HG03432 (cell line): ENCODE measurements at regions not wholly inside any gene's neighbourhood (a gene's known extent, or its start where the extent isn't known, plus 50 kb on each side); places are given as distances from the start of the nearest gene placed in this dataset.

ENCODE experiments used
- ATAC-seq: cut with Tn5 transposase; IDR thresholded peaks from one replicate; pipeline ENCODE4 v1.9.1; 2021; ENCODE audit warnings: mild to moderate bottlenecking, moderate library complexity; ENCODE audit not compliant: unreplicated experiment

- no peak for ATAC-seq
Observed at GRCh38 chr16:5480431-5481195, 383.0 kb upstream of the EEF2KMT start.

DNA sequence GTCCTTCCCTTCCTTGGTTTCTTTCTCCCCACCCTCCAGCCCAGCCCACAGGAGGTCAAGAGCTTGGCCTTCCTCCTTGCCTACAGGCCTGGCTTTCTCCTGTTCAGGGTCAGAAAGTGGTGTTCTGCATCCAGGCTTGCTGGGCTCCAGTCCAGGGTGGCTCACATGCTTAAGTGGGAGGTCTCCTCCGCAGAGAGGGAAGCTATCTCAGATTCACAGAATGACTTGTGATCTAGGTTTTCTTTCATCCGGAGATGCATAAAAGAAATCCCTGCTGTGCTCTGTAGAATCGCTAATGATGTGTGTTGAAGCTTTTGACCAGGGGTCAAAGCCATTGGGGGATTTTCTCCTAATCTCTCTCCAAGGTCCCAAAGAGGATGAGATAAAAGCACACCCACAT is 382.3 kb upstream of the EEF2KMT start:
- no peak for ATAC-seq

DNA sequence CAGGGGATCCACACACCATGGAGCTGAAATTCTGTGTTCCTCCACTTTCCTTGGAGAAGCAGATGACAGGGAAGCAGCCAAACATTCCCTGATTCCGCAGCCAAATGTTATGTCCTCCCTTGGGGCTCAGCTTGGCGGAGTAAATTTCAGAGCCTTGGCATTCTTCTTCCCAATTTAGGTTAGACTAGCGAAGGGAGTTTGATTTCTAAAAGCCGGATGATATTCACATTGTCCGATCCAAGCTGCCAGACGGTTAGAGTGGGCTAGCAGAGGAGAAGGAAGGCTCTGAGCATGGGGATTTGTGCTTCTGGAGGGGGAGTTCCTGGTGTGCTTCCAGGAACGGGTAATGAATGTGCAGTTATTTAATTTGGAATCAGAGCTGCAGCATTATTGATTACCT is 380.4 kb upstream of the EEF2KMT start:
- ATAC-seq = no peak

GRCh38 chr16:5477251-5477650 is 379.7 kb upstream of the EEF2KMT start:
- ATAC-seq = no peak

- no peak for ATAC-seq
Observed at GRCh38 chr16:5472552-5472951, 375.0 kb upstream of the EEF2KMT start.

DNA sequence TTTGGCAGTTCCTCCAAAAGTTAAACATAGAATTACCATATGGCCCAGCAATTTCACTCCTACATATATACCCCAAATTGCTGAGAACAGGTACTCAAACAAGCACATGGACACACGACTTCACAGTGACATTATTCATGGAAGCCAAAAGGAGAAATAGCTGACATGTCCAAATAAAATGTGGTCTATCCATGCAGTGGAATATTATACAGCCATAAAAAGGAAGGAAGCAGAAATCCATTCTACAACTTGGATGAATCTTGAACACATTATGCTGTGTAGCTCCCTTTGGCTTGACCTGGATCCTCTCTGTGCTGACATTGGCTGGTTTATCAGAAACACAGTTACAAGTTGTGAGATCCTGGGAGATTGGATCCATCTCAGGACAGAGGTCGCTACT is 370.9 kb upstream of the EEF2KMT start:
- ATAC-seq = no peak

GRCh38 chr16:5467552-5467951 is 370.0 kb upstream of the EEF2KMT start:
- ATAC-seq = no peak

DNA sequence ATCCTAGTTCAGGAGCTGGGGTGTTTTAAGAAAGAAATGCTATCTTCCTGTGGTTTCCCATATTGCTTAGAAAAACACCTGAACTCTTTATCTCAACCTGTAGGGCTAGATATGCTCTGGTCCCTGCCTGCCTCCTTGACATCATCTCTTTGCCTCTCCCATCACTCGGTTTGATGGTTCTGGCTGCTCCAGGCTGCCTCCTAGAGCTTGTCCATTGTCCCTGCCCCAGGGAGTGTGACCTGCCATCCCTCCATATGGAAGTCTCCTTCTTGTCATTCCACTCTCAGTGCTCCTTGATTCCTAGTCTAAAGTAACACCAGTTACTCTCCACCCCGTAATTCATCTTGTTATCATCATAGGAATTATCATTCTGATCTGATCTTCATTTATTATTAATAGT is 369.0 kb upstream of the EEF2KMT start:
- ATAC-seq = no peak

DNA sequence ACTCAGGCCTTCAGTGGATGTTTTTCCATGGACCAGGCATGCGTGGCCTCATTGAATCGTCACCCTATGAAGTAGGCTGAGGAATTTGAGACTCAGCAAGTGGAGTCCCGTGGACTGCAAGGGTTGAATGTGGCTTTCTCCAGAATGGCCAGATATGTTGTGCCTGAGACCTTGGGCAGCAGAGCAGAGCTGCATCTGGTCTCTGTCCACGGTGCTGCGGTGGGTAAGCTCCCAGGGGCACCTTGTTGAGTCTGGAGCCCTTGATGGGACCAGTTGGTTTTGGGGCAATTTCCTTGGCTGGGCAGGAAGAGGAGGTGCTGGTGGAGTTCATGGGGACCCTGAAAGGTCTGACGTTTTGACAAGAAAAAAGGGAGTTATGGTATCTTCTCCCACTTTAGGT is 368.1 kb upstream of the EEF2KMT start:
- no peak for ATAC-seq

DNA sequence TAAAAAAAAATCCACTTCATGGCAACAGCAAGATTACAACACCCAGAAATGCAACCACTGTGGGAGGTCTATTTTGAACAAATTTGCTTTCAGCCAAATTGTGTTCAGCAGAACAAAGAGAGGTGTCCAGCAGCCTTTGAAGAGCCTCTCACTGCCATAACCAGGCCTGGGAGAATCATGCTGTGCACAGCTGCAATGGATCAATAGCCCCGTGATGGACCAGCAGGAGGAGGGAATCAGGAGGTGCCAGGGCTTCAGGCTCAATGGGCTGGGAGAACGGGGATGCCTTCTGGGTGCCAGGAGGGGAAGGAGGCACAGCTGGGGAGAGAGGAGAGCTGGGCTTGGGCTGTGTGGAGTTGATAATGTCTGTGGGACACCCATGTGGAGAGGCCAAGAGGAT is 366.2 kb upstream of the EEF2KMT start:
- no peak for ATAC-seq

DNA sequence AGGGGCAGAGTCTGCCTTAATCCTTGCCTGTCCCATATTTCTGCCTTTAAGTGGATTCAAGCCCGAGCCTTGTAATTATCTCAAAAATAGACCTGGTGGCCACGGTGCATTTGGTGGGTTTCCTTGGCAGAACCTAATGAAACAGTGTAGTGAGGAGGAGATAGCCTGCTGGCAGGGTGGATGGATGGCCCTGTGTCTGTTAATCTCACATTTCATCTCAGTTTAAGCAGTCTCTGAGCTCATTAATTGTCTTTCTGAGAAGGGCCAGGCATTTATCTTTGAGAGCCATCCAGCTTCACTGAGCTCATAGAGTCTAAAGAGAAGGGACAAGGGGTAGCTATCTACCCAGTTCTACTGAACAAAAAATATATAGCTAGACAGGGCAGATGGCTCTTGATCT is 364.0 kb upstream of the EEF2KMT start:
- ATAC-seq = no peak

DNA sequence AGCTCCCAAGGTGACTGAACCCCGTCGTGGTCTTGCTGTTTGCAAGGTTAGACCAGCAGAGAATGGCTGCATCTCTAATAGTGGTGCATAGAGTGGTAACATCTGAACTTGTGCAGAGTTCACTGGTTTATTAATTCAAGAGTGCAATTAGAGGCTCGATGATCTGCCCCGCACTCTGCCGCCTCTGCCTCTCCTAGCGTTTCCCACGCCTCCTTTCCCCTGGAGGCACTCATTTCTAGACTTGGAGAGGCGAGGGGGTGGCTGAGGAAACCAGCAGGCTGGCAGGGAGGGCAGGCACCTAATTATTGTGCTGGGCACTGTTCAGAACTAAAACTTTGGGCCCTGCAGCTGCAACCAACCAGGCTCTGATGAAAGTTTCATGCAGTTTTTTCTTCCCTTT is 363.5 kb upstream of the EEF2KMT start:
- no peak for ATAC-seq

DNA sequence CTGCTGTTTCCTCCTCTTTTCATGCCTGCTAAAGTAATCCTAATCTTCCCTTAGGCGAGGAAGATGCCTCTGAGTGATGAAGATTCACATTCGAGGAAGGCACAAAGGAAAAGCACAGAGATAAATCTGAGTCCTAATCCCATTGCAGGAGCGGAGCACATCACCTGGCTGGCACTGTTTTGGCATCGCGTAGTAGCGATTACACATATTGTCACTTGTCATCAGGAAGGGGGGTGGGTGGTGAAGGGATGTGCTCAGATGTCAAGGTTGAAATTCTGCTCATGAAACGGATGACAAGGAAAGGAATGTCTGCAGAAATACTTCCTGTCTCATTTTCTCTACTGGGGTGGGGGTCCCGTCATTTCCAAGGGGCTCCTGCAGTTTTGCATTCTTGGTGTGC is 363.1 kb upstream of the EEF2KMT start:
- no peak for ATAC-seq

DNA sequence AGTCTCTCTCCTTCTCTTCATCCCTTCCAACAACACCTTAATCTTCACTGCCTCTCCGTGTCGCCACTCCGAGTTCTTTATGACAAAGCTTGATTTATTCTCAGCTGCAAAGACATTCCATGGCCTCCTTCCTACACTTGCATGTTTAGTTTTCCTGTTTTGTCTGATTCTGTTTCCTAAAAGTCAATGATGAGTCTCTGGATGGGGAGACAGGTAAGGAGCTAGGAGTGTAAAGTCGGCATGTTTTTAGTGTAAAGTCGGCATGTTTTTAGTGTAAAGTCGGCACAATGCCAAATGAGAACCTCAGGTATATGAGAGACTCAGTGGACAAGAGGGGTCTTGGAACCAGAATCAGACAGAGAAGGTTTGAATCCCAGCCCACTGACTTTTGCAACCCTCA is 362.3 kb upstream of the EEF2KMT start:
- ATAC-seq = no peak

DNA sequence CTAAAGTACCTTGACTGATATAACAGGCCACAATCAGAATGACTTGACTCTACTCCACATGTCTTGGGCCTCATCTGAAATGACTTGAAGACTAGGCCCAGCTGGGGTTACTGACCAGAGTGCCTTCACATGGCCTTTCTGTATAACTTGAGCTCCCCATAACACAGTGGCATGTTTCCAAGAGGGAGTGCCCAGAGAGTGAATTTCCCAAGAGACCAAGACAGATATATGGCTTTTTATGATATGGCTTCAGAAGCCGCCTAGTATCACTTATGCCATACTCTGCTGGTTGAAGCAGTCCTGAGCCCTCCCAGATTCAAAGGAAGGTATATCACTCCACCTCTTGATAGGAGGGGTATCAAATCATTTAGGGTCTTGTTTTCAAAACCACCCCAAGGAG is 357.5 kb upstream of the EEF2KMT start:
- ATAC-seq = no peak

DNA sequence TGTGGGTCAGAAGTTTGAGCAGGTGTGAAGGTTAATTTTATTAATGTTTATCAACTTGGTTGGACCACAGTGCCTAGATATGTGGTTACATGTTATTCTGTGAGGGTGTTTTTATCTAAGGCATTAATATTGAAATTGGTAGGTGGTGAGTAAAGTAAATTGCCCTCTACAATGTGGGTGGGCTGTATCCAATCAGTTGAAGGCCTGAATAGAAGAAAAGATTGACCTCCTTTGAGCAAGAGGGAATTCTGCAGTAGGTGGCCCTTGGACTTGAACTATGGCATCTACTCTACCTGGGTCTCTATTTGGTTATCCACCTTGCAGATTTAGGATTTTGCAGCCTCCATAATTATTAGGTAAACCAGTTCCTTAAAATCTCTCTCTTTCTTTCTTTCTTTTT is 356.8 kb upstream of the EEF2KMT start:
- ATAC-seq = no peak

DNA sequence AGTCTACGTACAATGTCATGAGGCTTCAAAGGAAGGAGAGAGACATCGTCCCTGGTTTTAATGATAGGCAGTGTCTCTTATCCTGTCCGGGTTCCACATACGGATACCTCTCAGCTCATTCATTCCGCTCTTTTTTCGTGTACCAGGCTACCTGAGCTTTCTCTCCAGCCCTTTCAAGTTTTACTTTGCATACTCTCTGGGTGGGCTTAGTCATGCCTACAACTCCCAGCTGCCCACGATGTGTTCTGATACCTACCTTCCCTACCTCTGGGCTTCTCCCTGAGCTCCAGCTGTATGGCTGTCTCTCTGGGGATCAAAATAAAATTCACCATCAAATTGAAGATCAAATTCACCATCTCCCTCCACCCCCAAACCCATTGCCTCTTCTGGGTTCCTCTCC is 354.0 kb upstream of the EEF2KMT start:
- ATAC-seq = no peak

DNA sequence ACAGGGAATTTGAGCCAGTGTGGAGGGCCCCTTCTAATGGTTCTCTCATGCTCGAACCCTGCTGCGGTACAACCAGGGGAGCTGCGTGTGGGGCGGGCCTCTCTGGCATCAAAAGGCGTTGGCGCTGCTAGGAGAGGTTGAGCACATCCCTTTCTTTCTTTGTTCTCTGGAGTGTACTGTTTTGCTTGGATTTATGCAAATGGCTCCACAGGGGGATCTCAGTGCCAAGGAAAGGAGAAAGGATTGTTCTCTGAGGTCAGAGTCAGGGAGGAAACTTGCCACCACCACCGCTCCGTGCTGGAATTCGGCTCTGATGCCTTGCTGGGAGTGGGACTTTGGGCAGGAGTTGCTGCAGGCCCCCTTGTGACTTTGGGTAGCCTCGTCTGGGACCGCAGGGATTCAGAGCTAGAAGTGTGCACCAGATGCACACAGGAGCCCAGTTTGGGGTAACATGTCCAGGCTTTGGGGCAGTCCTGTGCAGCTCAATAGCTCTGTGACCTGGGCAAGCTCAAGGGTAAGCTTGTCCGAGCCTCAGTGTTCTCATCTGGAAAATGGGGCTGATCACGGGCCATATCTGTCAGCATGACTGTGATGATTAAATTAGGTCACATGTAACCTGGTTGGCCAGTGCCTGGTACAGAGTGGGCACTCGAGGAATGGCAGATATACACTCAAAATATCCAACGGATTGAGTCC is 353.0 kb upstream of the EEF2KMT start:
- ATAC-seq = no peak

DNA sequence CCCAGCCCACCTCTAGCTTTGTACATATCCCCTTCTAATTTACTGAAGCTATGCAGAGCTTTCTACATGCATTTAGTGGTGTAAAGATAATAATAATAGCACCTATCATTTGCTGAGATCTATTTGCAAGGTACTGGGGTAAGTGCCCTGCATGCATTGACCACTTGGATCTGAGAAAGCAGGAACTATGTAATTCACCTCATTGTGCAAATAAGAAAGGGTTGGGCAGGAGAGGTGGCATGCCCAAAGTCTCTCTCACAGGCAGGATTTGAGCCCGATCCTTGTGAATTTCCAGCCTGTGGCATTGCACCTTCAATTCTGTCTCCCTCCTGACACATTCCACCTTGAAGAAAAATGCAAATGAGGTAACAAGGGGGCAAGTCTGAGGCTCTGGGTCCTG is 352.3 kb upstream of the EEF2KMT start:
- no peak for ATAC-seq

- no peak for ATAC-seq
Observed at GRCh38 chr16:5448798-5449197, 351.2 kb upstream of the EEF2KMT start.

GRCh38 chr16:5447734-5448133 is 350.1 kb upstream of the EEF2KMT start:
- no peak for ATAC-seq

- no peak for ATAC-seq
Observed at GRCh38 chr16:5446623-5447240, 349.1 kb upstream of the EEF2KMT start.
